ENCODE measurements at regions not wholly inside any gene's neighbourhood (a gene's known extent, or its start where the extent isn't known, plus 50 kb on each side); places are given as distances from the start of the nearest gene placed in this dataset.
"Not testable (repeated sequence)": the region's sequence is repeated elsewhere in the genome, so short reads cannot be mapped to it uniquely, and the experiment has no call there.

DNA sequence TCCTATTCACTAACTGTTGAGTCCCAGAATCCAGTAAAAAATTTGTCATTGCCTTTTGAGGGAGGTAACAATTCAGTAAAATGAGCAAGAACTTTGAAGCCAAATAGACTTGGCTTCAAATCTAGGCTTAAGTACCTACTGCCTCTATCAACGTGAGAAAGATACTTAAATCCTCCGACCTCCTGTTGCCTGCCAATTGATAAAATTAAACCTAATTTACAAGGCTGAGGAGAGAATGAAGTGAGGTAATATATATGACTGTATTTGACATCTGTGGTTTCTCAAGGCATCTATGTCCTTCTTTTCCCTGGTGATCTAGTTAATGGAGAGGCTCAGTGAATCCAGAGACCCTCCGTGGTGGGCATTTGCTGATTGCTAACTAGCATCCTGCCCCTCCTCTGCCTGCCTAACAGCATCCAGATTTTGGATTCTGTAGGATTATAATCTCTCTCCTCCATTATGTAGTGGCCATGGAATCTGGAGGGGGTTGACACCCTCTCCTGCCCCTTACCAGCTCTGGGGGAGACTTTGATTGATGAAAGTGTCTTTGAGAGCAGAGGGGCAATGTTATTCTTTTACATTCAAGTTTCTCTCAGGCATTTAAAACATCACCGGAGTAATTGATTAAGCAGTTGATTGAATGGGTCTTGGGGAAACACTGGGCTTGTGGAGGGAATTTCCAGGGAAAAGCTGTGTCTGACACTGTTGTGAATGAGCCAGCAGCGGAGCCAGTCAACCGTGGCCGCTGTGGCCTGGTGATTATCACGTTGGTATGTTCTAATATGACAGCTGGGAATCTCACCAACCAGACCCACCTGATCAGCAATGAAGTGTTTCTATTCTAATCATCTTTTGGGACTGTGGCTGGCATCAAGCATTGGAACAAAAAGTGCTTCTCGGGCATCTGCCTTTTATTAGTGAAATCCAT is 140.7 kb upstream of the FAM78B start:
- TF ChIP-seq, protein P1, sequence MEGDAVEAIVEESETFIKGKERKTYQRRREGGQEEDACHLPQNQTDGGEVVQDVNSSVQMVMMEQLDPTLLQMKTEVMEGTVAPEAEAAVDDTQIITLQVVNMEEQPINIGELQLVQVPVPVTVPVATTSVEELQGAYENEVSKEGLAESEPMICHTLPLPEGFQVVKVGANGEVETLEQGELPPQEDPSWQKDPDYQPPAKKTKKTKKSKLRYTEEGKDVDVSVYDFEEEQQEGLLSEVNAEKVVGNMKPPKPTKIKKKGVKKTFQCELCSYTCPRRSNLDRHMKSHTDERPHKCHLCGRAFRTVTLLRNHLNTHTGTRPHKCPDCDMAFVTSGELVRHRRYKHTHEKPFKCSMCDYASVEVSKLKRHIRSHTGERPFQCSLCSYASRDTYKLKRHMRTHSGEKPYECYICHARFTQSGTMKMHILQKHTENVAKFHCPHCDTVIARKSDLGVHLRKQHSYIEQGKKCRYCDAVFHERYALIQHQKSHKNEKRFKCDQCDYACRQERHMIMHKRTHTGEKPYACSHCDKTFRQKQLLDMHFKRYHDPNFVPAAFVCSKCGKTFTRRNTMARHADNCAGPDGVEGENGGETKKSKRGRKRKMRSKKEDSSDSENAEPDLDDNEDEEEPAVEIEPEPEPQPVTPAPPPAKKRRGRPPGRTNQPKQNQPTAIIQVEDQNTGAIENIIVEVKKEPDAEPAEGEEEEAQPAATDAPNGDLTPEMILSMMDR (IDR thresholded peaks at IDR 0.05; ENCODE audit: insufficient read depth, low read length, poor library complexity, severe bottlenecking), result no peak
- Histone ChIP-seq H3K4me3 (ENCODE audit: low read depth, low read length) (no peak overlapping the region), H3K27me3 (ENCODE audit: control insufficient read depth, insufficient read depth, low read length) (no peaks in the 10 kb centered on the region), H3K36me3 (ENCODE audit: control insufficient read depth, insufficient read depth, low read length) (no peaks in the 10 kb centered on the region)
- DNase-seq (ENCODE audit: low read depth), result peak; percentile 9

- not testable (repeated sequence) for DNase-seq (ENCODE audit: low read depth); H3K27me3 ChIP-seq (ENCODE audit: control insufficient read depth, insufficient read depth, low read length); H3K36me3 ChIP-seq (ENCODE audit: control insufficient read depth, insufficient read depth, low read length); H3K4me3 ChIP-seq (ENCODE audit: low read depth, low read length)
Observed at GRCh38 chr1:166316306-166316705, 149.5 kb upstream of the FAM78B start.

GRCh38 chr1:166322470-166322869 is 155.7 kb upstream of the FAM78B start:
- Histone ChIP-seq H3K36me3 (ENCODE audit: control insufficient read depth, insufficient read depth, low read length) (no peaks in the 10 kb centered on the region), H3K27me3 (ENCODE audit: control insufficient read depth, insufficient read depth, low read length) (no peaks in the 10 kb centered on the region), H3K4me3 (ENCODE audit: low read depth, low read length) (no peak overlapping the region)
- no peak for DNase-seq (ENCODE audit: low read depth)
- TF ChIP-seq, protein P1 (IDR thresholded peaks at IDR 0.05; ENCODE audit: insufficient read depth, low read length, poor library complexity, severe bottlenecking), result no peak

DNA sequence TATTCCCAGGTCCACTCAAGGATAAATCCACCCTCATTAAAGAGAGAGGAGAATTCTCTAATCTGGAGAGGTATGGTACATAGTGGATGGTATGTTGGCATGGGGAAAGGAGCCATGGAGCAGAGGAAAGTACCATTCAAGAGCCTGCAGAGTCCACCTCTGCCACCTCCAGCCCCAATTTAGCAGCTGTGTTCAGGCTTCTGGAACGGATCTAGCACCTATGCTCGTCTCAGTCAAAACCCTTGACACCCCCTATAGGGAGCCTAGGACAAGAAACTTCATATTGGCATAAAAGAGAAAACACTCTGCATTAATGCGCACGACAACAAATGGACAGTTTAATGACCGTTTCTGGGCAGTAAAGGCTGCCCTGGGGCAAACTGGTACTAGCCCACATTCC is 161.1 kb upstream of the FAM78B start:
- Histone ChIP-seq H3K27me3 (ENCODE audit: control insufficient read depth, insufficient read depth, low read length) (no peaks in the 10 kb centered on the region), H3K36me3 (ENCODE audit: control insufficient read depth, insufficient read depth, low read length) (no peaks in the 10 kb centered on the region), H3K4me3 (ENCODE audit: low read depth, low read length) (no peak overlapping the region)
- TF ChIP-seq, protein P1 (IDR thresholded peaks at IDR 0.05; ENCODE audit: insufficient read depth, low read length, poor library complexity, severe bottlenecking), result no peak
- DNase-seq (ENCODE audit: low read depth), result no peak

GRCh38 chr1:166328956-166329355 is 162.2 kb upstream of the FAM78B start:
- DNase-seq (ENCODE audit: low read depth), result no peak
- Histone ChIP-seq H3K36me3 (ENCODE audit: control insufficient read depth, insufficient read depth, low read length) (no peaks in the 10 kb centered on the region), H3K4me3 (ENCODE audit: low read depth, low read length) (no peak overlapping the region), H3K27me3 (ENCODE audit: control insufficient read depth, insufficient read depth, low read length) (no peaks in the 10 kb centered on the region)
- TF ChIP-seq, protein P1 (IDR thresholded peaks at IDR 0.05; ENCODE audit: insufficient read depth, low read length, poor library complexity, severe bottlenecking), result no peak

- TF ChIP-seq, protein P1 (IDR thresholded peaks at IDR 0.05; ENCODE audit: insufficient read depth, low read length, poor library complexity, severe bottlenecking), result no peak
- H3K27me3 ChIP-seq (ENCODE audit: control insufficient read depth, insufficient read depth, low read length), result no peaks in the 10 kb centered on the region
- no peak overlapping the region for H3K4me3 ChIP-seq (ENCODE audit: low read depth, low read length)
- DNase-seq (ENCODE audit: low read depth), result no peak
- no peaks in the 10 kb centered on the region for H3K36me3 ChIP-seq (ENCODE audit: control insufficient read depth, insufficient read depth, low read length)
Observed at GRCh38 chr1:166330096-166330495, 163.3 kb upstream of the FAM78B start.
